CD14-positive monocyte (primary cell): ENCODE measurements at regions not wholly inside any gene's neighbourhood (a gene's known extent, or its start where the extent isn't known, plus 50 kb on each side); places are given as distances from the start of the nearest gene placed in this dataset.

ENCODE experiments used
- DNase-seq, 3 donors: peaks; one replicate each; pipeline ENCODE4 v3.0.0-alpha.2; 2011 to 2022
- H2AFZ ChIP-seq: 2 replicates; pipeline ENCODE4 v1.6.0; 2012; ENCODE audit warnings: mild to moderate bottlenecking, low read depth, low read length, inconsistent platforms; ENCODE audit not compliant: insufficient read depth, poor library complexity, severe bottlenecking
- H3K27ac ChIP-seq, 2 donors: 1 replicate in 1 of 2; 2 replicates in 1 of 2; pipeline ENCODE4 v1.5.1; 2012 to 2013; ENCODE audit warnings: low read length in 2 of 2, control low read depth in 1 of 2, inconsistent platforms in 1 of 2, low read depth in 1 of 2, mild to moderate bottlenecking in 1 of 2
- H3K27me3 ChIP-seq, 2 donors: one replicate each; pipeline versions ENCODE4 v1.6.0 to v1.6.1; 2011 to 2013; ENCODE audit warnings: low read length in 2 of 2; ENCODE audit not compliant: control insufficient read depth in 2 of 2, insufficient read depth in 2 of 2
- H3K36me3 ChIP-seq, 2 donors: replicated peaks in 1 of 2; 1 replicate in 1 of 2; 2 replicates in 1 of 2; pipeline versions ENCODE4 v1.5.1 to v1.6.1; 2012 to 2013; ENCODE audit warnings: low read length in 2 of 2, control low read depth in 1 of 2, inconsistent platforms in 1 of 2, mild to moderate bottlenecking in 1 of 2; ENCODE audit not compliant: insufficient read depth in 2 of 2, control insufficient read depth in 1 of 2
- H3K4me1 ChIP-seq, 2 donors: 1 replicate in 1 of 2; 2 replicates in 1 of 2; pipeline versions ENCODE4 v1.5.1 to v1.6.1; 2012 to 2013; ENCODE audit warnings: low read length in 2 of 2, control low read depth in 1 of 2, inconsistent platforms in 1 of 2, mild to moderate bottlenecking in 1 of 2, moderate library complexity in 1 of 2; ENCODE audit not compliant: insufficient read depth in 2 of 2, control insufficient read depth in 1 of 2
- H3K4me2 ChIP-seq: replicated peaks from 2 replicates; pipeline ENCODE3; 2012; ENCODE audit warnings: low read length, moderate library complexity, mild to moderate bottlenecking; ENCODE audit not compliant: poor library complexity, severe bottlenecking; ENCODE audit errors: extremely low read depth
- H3K4me3 ChIP-seq, 3 experiments: fragments of 200-600 bp in 1 of 3; sonication (generic) in 1 of 3; replicated peaks in 1 of 3; 1 replicate in 2 of 3; 2 replicates in 1 of 3; pipeline ENCODE4 v1.5.1; 2011 to 2013; ENCODE audit warnings: low read length in 3 of 3, mild to moderate bottlenecking in 3 of 3, control low read depth in 2 of 3, low read depth in 2 of 3, inconsistent platforms in 1 of 3, moderate library complexity in 1 of 3
- H3K79me2 ChIP-seq: 2 replicates; pipeline ENCODE4 v1.6.0; 2012; ENCODE audit warnings: mild to moderate bottlenecking, control low read depth, inconsistent platforms, low read length, moderate library complexity; ENCODE audit not compliant: insufficient read depth
- H3K9ac ChIP-seq: 2 replicates; pipeline ENCODE4 v1.6.0; 2017; ENCODE audit warnings: low read length, mild to moderate bottlenecking; ENCODE audit not compliant: insufficient read depth, poor library complexity, severe bottlenecking
- H3K9me3 ChIP-seq, 2 donors: replicated peaks in 1 of 2; 1 replicate in 1 of 2; 2 replicates in 1 of 2; pipeline versions ENCODE4 v1.5.1 to v1.6.1; 2012 to 2013; ENCODE audit warnings: low read length in 2 of 2, control low read depth in 1 of 2; ENCODE audit not compliant: control insufficient read depth in 1 of 2, insufficient read depth in 1 of 2
- H4K20me1 ChIP-seq: 2 replicates; pipeline ENCODE4 v1.6.0; 2012; ENCODE audit warnings: mild to moderate bottlenecking, low read length, control low read depth, moderate library complexity; ENCODE audit not compliant: insufficient read depth
- H3K27ac Mint-ChIP-seq, 7 donors: one replicate each; pipeline ENCODE4 v1.8.0; 2020; ENCODE audit warnings: mild to moderate bottlenecking in 7 of 7, mixed read lengths in 7 of 7, moderate library complexity in 6 of 7, inconsistent platforms in 2 of 7
- H3K27me3 Mint-ChIP-seq, 3 donors: one replicate each; pipeline ENCODE4 v1.8.0; 2021 to 2022; ENCODE audit warnings: low read depth in 3 of 3, mild to moderate bottlenecking in 3 of 3, mixed read lengths in 3 of 3, moderate library complexity in 3 of 3, inconsistent platforms in 1 of 3
- H3K36me3 Mint-ChIP-seq, 2 donors: one replicate each; pipeline ENCODE4 v1.8.0; 2020; ENCODE audit warnings: mixed read lengths in 2 of 2, inconsistent platforms in 1 of 2, mild to moderate bottlenecking in 1 of 2
- H3K4me1 Mint-ChIP-seq: one replicate; pipeline ENCODE4 v1.8.0; 2020; ENCODE audit warnings: mild to moderate bottlenecking, mixed read lengths
- H3K4me3 Mint-ChIP-seq, 2 donors: one replicate each; pipeline ENCODE4 v1.8.0; 2020; ENCODE audit warnings: mild to moderate bottlenecking in 2 of 2, mixed read lengths in 2 of 2, moderate library complexity in 1 of 2
- H3K9me3 Mint-ChIP-seq, 7 donors: one replicate each; pipeline ENCODE4 v1.8.0; 2020 to 2022; ENCODE audit warnings: mixed read lengths in 7 of 7, mild to moderate bottlenecking in 6 of 7, moderate library complexity in 6 of 7, inconsistent platforms in 2 of 7
- CTCF ChIP-seq: fragments of 200-600 bp; IDR thresholded peaks from one replicate; pipeline ENCODE4 v1.8.0; 2022; ENCODE audit warnings: antibody characterized with exemption, mild to moderate bottlenecking
- WGBS: methylation state at CpG from one replicate; pipeline ENCODE4 v1.1.5; 2013; ENCODE audit warnings: missing lambda C conversion rate; ENCODE audit not compliant: insufficient coverage; 5-methylcytosine and 5-hydroxymethylcytosine counted together
- intact Hi-C, 2 donors: fragments of 100-400 bp; cut with micrococcal nuclease; formaldehyde crosslinking; loops; one replicate each; pipeline versions ENCODE4 v1.15.0 to v1.15.1; 2023

GRCh38 chr1:184910691-184911091 lies 63.6 kb downstream of the NIBAN1 start:
- Histone ChIP-seq H2AFZ (no peak overlapping the region), H3K4me3 (no peak overlapping the region), H3K4me2 (no peak overlapping the region), H3K27ac (no peak overlapping the region), H4K20me1 (peaks cover 12% of the 10 kb centered on the region), H3K9me3 (no peaks in the 10 kb centered on the region), H3K9ac (no peak overlapping the region), H3K36me3 (no peaks in the 10 kb centered on the region), H3K4me1 (peaks cover 0 to under 1% of the 10 kb centered on the region in 2 donors), H3K79me2 (peaks cover 83% of the 10 kb centered on the region), H3K27me3 (no peaks in the 10 kb centered on the region)
- Mint-ChIP-seq H3K4me1 (peaks cover 8% of the 10 kb centered on the region), H3K4me3 (no peak overlapping the region), H3K36me3 (peaks cover 4 to 5% of the 10 kb centered on the region in 2 donors), H3K27me3 (no peaks in the 10 kb centered on the region), H3K27ac (no peak overlapping the region), H3K9me3 (no peaks in the 10 kb centered on the region)
- DNase-seq, result peak in 1 of 3 donors; percentile 11
- no peak for TF ChIP-seq CTCF
- intact Hi-C loops, result no loop called here
- WGBS, result 63% methylated on average over 3 of the region's 3 CpGs

- peaks cover 0 to 1% (median 0%) of the 10 kb centered on the region in 3 donors for H3K27me3 Mint-ChIP-seq
- peaks cover 12% of the 10 kb centered on the region for H4K20me1 ChIP-seq
- no peak overlapping the region for H3K27ac Mint-ChIP-seq
- no peaks in the 10 kb centered on the region for H3K36me3 ChIP-seq
- no peaks in the 10 kb centered on the region for H3K9me3 ChIP-seq
- intact Hi-C loops, result no loop called here
- peaks cover 6 to 7% of the 10 kb centered on the region in 2 donors for H3K4me1 ChIP-seq
- H3K4me3 Mint-ChIP-seq, result no peak overlapping the region
- no peak overlapping the region for H3K27ac ChIP-seq
- H3K4me2 ChIP-seq, result no peak overlapping the region
- WGBS, result no CpG with 5 or more reads among the region's 2 CpGs
- H3K36me3 Mint-ChIP-seq, result peaks cover 1 to 4% of the 10 kb centered on the region in 2 donors
- no peaks in the 10 kb centered on the region for H3K27me3 ChIP-seq
- DNase-seq, result no peak
- H3K4me3 ChIP-seq, result no peak overlapping the region
- H3K79me2 ChIP-seq, result peaks cover 82% of the 10 kb centered on the region
- H3K9me3 Mint-ChIP-seq, result no peaks in the 10 kb centered on the region
- peaks cover 14% of the 10 kb centered on the region for H3K4me1 Mint-ChIP-seq
- H2AFZ ChIP-seq, result no peak overlapping the region
- no peak overlapping the region for H3K9ac ChIP-seq
- no peak for TF ChIP-seq CTCF
Measured at GRCh38 chr1:184910005-184910404, 64.3 kb downstream of the NIBAN1 start.
